Stomach (tissue), 4 donors: ENCODE measurements at regions not wholly inside any gene's neighbourhood (a gene's known extent, or its start where the extent isn't known, plus 50 kb on each side); places are given as distances from the start of the nearest gene placed in this dataset.

Experiments
- CTCF ChIP-seq, 7 experiments: fragments of 450-650 bp in 4 of 7; fragments of 200-600 bp in 3 of 7; sonication (generic) in 3 of 7; IDR thresholded peaks; one replicate each; pipeline ENCODE4 v1.5.1; 2016 to 2019; ENCODE audit warnings: antibody characterized with exemption in 7 of 7, control low read depth in 2 of 7, mild to moderate bottlenecking in 1 of 7
- EP300 ChIP-seq: sonication (generic); formaldehyde crosslinking; IDR thresholded peaks from one replicate; pipeline ENCODE4 v1.6.1; 2017; ENCODE audit warnings: antibody characterized with exemption

- TF ChIP-seq CTCF (IDR thresholded peaks at IDR 0.05) (no peak), EP300 (no peak)
Observed at GRCh38 chr3:147122350-147122749, 284.0 kb downstream of the ZIC4 start.
